ENCODE measurements at regions not wholly inside any gene's neighbourhood (a gene's known extent, or its start where the extent isn't known, plus 50 kb on each side); places are given as distances from the start of the nearest gene placed in this dataset.

DNA sequence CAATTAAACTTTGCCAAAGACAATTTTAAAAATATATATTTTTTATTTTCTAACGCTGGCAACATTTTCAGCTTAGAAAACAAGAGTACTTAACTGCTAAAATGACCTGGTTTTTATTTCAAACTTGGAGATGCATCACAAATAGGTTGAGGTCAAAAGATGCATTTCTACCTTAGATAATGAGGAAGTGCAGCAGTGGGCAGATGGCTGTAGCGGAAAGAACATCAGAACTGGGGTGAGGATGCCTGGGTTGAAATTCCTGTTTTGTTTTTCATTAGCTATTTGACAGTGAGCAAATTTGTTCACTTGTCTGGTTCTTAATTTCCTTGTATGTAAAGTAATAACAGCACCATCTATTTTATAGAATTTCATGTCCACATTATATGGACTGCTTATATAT lies 524.8 kb upstream of the KLF4 start:
- CTCF ChIA-PET: interaction anchor here (0.5 kb wide), 1 partner anchor 768 kb away, joined by 3 read pairs; no protein-coding TSS in a partner anchor

DNA sequence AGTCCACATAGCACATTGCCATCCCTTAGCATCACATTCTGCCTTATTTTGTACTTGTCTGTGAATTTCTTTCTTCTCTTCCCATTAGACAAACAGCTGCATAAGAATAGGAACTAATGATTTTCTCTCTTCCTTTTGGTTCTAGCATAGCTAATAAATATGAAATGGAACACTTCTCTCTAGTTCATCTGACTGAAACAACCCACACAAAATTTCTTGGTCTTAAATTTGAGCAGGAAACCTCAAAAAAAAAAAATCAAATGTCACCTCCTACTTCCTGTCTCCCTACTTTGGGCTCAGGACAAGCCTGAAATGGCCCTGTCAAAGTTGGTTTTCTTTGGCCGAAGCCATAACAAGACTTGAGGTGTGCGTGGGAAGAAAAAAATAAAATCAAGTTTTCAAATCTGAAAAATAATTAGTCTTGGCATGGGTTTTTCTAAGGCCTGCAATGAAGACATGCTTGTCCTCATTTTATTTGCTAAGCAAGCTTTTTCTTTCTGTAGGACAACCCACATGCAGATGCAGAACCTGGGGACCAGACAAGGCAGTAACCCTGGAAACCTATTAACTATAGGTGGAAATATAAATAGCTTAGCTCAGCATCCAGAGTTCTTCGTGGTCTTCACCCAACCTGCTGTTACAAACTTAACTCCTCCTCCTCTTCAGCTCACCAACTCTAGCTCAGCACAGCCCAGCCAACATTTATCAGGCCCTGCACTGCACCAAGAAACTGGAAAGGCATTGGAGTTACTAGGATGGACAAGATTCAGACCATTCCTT lies 523.5 kb upstream of the KLF4 start:
- TF ChIP-seq, protein P1, sequence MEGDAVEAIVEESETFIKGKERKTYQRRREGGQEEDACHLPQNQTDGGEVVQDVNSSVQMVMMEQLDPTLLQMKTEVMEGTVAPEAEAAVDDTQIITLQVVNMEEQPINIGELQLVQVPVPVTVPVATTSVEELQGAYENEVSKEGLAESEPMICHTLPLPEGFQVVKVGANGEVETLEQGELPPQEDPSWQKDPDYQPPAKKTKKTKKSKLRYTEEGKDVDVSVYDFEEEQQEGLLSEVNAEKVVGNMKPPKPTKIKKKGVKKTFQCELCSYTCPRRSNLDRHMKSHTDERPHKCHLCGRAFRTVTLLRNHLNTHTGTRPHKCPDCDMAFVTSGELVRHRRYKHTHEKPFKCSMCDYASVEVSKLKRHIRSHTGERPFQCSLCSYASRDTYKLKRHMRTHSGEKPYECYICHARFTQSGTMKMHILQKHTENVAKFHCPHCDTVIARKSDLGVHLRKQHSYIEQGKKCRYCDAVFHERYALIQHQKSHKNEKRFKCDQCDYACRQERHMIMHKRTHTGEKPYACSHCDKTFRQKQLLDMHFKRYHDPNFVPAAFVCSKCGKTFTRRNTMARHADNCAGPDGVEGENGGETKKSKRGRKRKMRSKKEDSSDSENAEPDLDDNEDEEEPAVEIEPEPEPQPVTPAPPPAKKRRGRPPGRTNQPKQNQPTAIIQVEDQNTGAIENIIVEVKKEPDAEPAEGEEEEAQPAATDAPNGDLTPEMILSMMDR (conservative IDR thresholded peaks at IDR 0.05; ENCODE audit: low read depth): no peak
- no peak overlapping the region for H3K27ac ChIP-seq
- CTCF ChIA-PET: interaction anchor here (0.6 kb wide), 2 partner anchors 153 to 261 kb away, joined by 3 read pairs; no protein-coding TSS in a partner anchor
- POLR2A ChIA-PET (ENCODE audit: low non-redundant PET): no interaction called here
- no peak for DNase-seq (ENCODE audit: low spot score)

More for the DNA sequence above, 524.8 kb upstream of the KLF4 start:
- no peak overlapping the region for H3K27ac ChIP-seq
- no peak for DNase-seq (ENCODE audit: low spot score)
- POLR2A ChIA-PET (ENCODE audit: low non-redundant PET): interaction anchor here (0.7 kb wide), 1 partner anchor 478 kb away, joined by 3 read pairs; no protein-coding TSS in a partner anchor
- TF ChIP-seq, protein P1 (conservative IDR thresholded peaks at IDR 0.05; ENCODE audit: low read depth): no peak

DNA sequence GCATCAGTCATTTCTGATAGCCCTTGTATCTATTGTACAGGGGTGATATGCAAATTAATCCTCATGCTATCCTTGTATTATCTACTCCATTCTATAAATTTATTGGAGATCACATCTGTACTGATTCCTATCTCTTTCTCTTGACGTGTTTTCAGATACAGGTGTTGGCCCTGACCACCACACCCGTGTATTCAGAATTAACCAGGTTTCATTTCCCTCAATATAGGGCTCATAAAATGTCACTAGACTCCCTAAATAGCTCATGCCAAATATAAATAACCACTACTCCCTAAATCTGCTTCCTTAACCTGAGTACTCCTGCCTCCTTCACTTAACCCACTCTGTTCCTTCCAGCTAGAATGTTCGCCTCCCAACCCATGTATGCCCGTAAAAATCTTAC lies 522.8 kb upstream of the KLF4 start:
- ChIA-PET POLR2A (ENCODE audit: low non-redundant PET) (no interaction called here), CTCF (no interaction called here)
- DNase-seq (ENCODE audit: low spot score): no peak
- TF ChIP-seq, protein P1 (conservative IDR thresholded peaks at IDR 0.05; ENCODE audit: low read depth): no peak
- H3K27ac ChIP-seq: no peak overlapping the region

DNA sequence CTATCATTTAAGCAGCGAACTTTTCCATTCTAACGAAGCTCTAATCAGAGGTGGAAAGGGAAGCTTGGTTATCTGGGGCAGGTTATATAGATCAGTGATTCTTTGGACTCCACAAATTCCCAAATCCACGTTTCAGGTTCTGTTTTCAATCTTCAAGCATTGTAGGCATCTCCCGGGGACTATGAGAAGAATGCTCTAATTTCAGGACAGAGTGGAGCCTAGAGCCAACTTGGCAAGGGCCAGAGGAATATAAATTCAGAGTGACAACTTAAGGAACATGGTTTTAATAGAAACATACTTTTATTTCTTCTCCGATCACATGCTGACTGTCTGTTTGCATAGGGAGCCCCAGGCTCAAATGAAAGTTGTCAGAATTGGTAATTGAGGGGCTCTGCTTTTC lies 514.0 kb upstream of the KLF4 start:
- CTCF ChIA-PET: interaction anchor here (1.0 kb wide), 1 partner anchor 20 kb away, joined by 3 read pairs; no protein-coding TSS in a partner anchor
- TF ChIP-seq, protein P1 (conservative IDR thresholded peaks at IDR 0.05; ENCODE audit: low read depth): no peak
- POLR2A ChIA-PET (ENCODE audit: low non-redundant PET): no interaction called here
- H3K27ac ChIP-seq: no peak overlapping the region
- DNase-seq (ENCODE audit: low spot score): no peak

DNA sequence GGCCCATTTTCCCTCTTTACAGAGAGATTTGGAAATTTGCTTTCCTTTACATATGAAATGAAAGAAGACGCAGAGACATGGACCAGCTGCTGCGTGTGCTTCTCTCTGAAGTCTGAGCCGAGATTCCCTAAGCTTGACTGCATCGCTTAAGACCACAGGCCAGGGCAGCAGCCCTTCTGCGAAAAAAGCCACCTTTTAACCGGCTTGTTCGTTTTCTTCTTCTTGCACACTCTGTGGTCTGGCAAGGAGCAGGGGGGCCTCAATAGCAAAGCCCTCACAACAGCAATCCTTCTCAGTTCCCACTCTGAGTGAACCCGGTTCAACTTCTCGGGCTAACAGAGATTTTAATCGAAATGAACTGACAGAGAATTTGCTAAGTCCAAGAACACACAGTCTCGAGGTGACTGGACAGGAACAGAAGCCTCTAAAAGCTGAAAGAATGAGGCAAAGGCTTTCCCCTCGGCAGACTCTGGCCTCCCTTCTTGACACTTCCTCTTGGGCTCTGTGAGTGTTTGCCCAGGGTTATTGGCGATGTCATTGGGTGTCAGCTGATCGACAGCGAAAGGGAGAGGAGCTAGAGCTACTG lies 512.9 kb upstream of the KLF4 start:
- CTCF ChIA-PET: no interaction called here
- no peak overlapping the region for H3K27ac ChIP-seq
- TF ChIP-seq, protein P1 (conservative IDR thresholded peaks at IDR 0.05; ENCODE audit: low read depth): no peak

DNA sequence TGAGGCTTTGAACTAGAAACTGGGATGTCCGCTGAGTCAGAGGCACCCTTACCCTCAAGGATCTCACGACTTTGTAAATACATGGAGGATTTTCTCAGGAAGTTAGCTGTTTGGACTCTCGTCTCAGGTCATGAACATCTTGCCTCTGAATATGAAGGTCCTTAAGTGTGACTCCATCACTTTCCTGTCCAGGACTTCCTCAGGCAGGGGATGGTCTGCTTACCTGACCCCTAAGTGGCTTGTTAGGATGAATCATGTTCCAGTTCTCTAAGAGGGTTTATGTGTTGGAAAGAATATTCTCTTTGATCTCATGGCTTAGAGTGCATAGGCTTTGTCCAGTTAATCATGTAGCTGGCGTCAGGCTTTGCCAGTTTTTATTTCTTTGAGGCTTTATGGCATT lies 511.7 kb upstream of the KLF4 start:
- ChIA-PET CTCF (no interaction called here), POLR2A (ENCODE audit: low non-redundant PET) (no interaction called here)
- TF ChIP-seq, protein P1 (conservative IDR thresholded peaks at IDR 0.05; ENCODE audit: low read depth): no peak
- DNase-seq (ENCODE audit: low spot score): no peak
- H3K27ac ChIP-seq: no peak overlapping the region

More for the DNA sequence above, 512.9 kb upstream of the KLF4 start:
- POLR2A ChIA-PET (ENCODE audit: low non-redundant PET): no interaction called here
- DNase-seq (ENCODE audit: low spot score): no peak
